ENCODE measurements at regions not wholly inside any gene's neighbourhood (a gene's known extent, or its start where the extent isn't known, plus 50 kb on each side); places are given as distances from the start of the nearest gene placed in this dataset.

GRCh38 chr10:29106287-29106686, 182.6 kb upstream of the LYZL1 start:
- TF ChIP-seq CTCF (IDR thresholded peaks at IDR 0.05) (no peak), EP300 (IDR thresholded peaks at IDR 0.05) (no peak), POLR2A (IDR thresholded peaks at IDR 0.05) (no peak), POLR2AphosphoS5 (IDR thresholded peaks at IDR 0.05) (no peak)
